ENCODE measurements at regions not wholly inside any gene's neighbourhood (a gene's known extent, or its start where the extent isn't known, plus 50 kb on each side); places are given as distances from the start of the nearest gene placed in this dataset.

GRCh38 chr22:34904486-34904885, 161.5 kb upstream of the ISX start:
- no peak for DNase-seq (ENCODE audit: low read depth in 6 of 9, low spot score in 9 of 9)
- H3K4me3 ChIP-seq (ENCODE audit: low read length in 2 of 2) = no peak overlapping the region
- H3K27me3 ChIP-seq (ENCODE audit: control insufficient read depth in 2 of 2, insufficient read depth in 1 of 2, low read length in 1 of 2) = no peaks in the 10 kb centered on the region
- WGBS = 96% methylated on average over 1 of the region's 1 CpG
- no peaks in the 10 kb centered on the region for H3K9me3 ChIP-seq (ENCODE audit: control insufficient read depth in 2 of 2, insufficient read depth in 1 of 2, low read length in 1 of 2)
- no peaks in the 10 kb centered on the region for H3K36me3 ChIP-seq (ENCODE audit: control insufficient read depth in 2 of 2, insufficient read depth in 2 of 2, low read length in 1 of 2)
- H3K27ac ChIP-seq (ENCODE audit: low read depth in 1 of 2, low read length in 1 of 2) = no peak overlapping the region
- no peaks in the 10 kb centered on the region for H3K4me1 ChIP-seq (ENCODE audit: control insufficient read depth in 2 of 2, insufficient read depth in 2 of 2, low read length in 2 of 2)

GRCh38 chr22:34913826-34914225, 152.1 kb upstream of the ISX start:
- Histone ChIP-seq H3K36me3 (ENCODE audit: control insufficient read depth in 2 of 2, insufficient read depth in 2 of 2, low read length in 1 of 2) (no peaks in the 10 kb centered on the region), H3K9me3 (ENCODE audit: control insufficient read depth in 2 of 2, insufficient read depth in 1 of 2, low read length in 1 of 2) (no peaks in the 10 kb centered on the region), H3K27ac (ENCODE audit: low read depth in 1 of 2, low read length in 1 of 2) (no peak overlapping the region), H3K27me3 (ENCODE audit: control insufficient read depth in 2 of 2, insufficient read depth in 1 of 2, low read length in 1 of 2) (no peaks in the 10 kb centered on the region), H3K4me1 (ENCODE audit: control insufficient read depth in 2 of 2, insufficient read depth in 2 of 2, low read length in 2 of 2) (no peaks in the 10 kb centered on the region), H3K4me3 (ENCODE audit: low read length in 2 of 2) (no peak overlapping the region)
- DNase-seq (ENCODE audit: low read depth in 6 of 9, low spot score in 9 of 9) = no peak
- 86% methylated on average over 3 of the region's 3 CpGs for WGBS

- Histone ChIP-seq H3K4me1 (ENCODE audit: control insufficient read depth in 2 of 2, insufficient read depth in 2 of 2, low read length in 2 of 2) (no peaks in the 10 kb centered on the region), H3K9me3 (ENCODE audit: control insufficient read depth in 2 of 2, insufficient read depth in 1 of 2, low read length in 1 of 2) (no peaks in the 10 kb centered on the region), H3K27me3 (ENCODE audit: control insufficient read depth in 2 of 2, insufficient read depth in 1 of 2, low read length in 1 of 2) (no peaks in the 10 kb centered on the region), H3K4me3 (ENCODE audit: low read length in 2 of 2) (no peak overlapping the region), H3K36me3 (ENCODE audit: control insufficient read depth in 2 of 2, insufficient read depth in 2 of 2, low read length in 1 of 2) (no peaks in the 10 kb centered on the region), H3K27ac (ENCODE audit: low read depth in 1 of 2, low read length in 1 of 2) (no peak overlapping the region)
- no peak for DNase-seq (ENCODE audit: low read depth in 6 of 9, low spot score in 9 of 9)
- WGBS = 75% methylated on average over 3 of the region's 3 CpGs
These were observed 151.1 kb upstream of the ISX start for GRCh38 chr22:34914846-34915245.

- Histone ChIP-seq H3K27me3 (ENCODE audit: control insufficient read depth in 2 of 2, insufficient read depth in 1 of 2, low read length in 1 of 2) (no peaks in the 10 kb centered on the region), H3K9me3 (ENCODE audit: control insufficient read depth in 2 of 2, insufficient read depth in 1 of 2, low read length in 1 of 2) (no peaks in the 10 kb centered on the region), H3K27ac (ENCODE audit: low read depth in 1 of 2, low read length in 1 of 2) (no peak overlapping the region), H3K4me3 (ENCODE audit: low read length in 2 of 2) (no peak overlapping the region), H3K4me1 (ENCODE audit: control insufficient read depth in 2 of 2, insufficient read depth in 2 of 2, low read length in 2 of 2) (no peaks in the 10 kb centered on the region), H3K36me3 (ENCODE audit: control insufficient read depth in 2 of 2, insufficient read depth in 2 of 2, low read length in 1 of 2) (no peaks in the 10 kb centered on the region)
- WGBS = 89% methylated on average over 5 of the region's 5 CpGs
- DNase-seq (ENCODE audit: low read depth in 6 of 9, low spot score in 9 of 9) = no peak
These were observed 148.7 kb upstream of the ISX start for GRCh38 chr22:34917239-34917638.

GRCh38 chr22:34931026-34931425, 134.9 kb upstream of the ISX start:
- 88% methylated on average over 4 of the region's 4 CpGs for WGBS
- no peak for DNase-seq (ENCODE audit: low read depth in 6 of 9, low spot score in 9 of 9)

GRCh38 chr22:34934261-34934660, 131.7 kb upstream of the ISX start:
- Histone ChIP-seq H3K4me3 (ENCODE audit: low read length in 2 of 2) (no peak overlapping the region), H3K27me3 (ENCODE audit: control insufficient read depth in 2 of 2, insufficient read depth in 1 of 2, low read length in 1 of 2) (no peaks in the 10 kb centered on the region), H3K36me3 (ENCODE audit: control insufficient read depth in 2 of 2, insufficient read depth in 2 of 2, low read length in 1 of 2) (no peaks in the 10 kb centered on the region), H3K9me3 (ENCODE audit: control insufficient read depth in 2 of 2, insufficient read depth in 1 of 2, low read length in 1 of 2) (no peaks in the 10 kb centered on the region), H3K4me1 (ENCODE audit: control insufficient read depth in 2 of 2, insufficient read depth in 2 of 2, low read length in 2 of 2) (no peaks in the 10 kb centered on the region), H3K27ac (ENCODE audit: low read depth in 1 of 2, low read length in 1 of 2) (no peak overlapping the region)
- 86% methylated on average over 5 of the region's 5 CpGs for WGBS
- no peak for DNase-seq (ENCODE audit: low read depth in 6 of 9, low spot score in 9 of 9)

More at GRCh38 chr22:34931026-34931425, 134.9 kb upstream of the ISX start:
- Histone ChIP-seq H3K4me3 (ENCODE audit: low read length in 2 of 2) (no peak overlapping the region), H3K4me1 (ENCODE audit: control insufficient read depth in 2 of 2, insufficient read depth in 2 of 2, low read length in 2 of 2) (no peaks in the 10 kb centered on the region), H3K36me3 (ENCODE audit: control insufficient read depth in 2 of 2, insufficient read depth in 2 of 2, low read length in 1 of 2) (no peaks in the 10 kb centered on the region), H3K9me3 (ENCODE audit: control insufficient read depth in 2 of 2, insufficient read depth in 1 of 2, low read length in 1 of 2) (peaks cover 0 to 1% of the 10 kb centered on the region in 2 donors), H3K27ac (ENCODE audit: low read depth in 1 of 2, low read length in 1 of 2) (no peak overlapping the region), H3K27me3 (ENCODE audit: control insufficient read depth in 2 of 2, insufficient read depth in 1 of 2, low read length in 1 of 2) (no peaks in the 10 kb centered on the region)

- H3K27me3 ChIP-seq (ENCODE audit: control insufficient read depth in 2 of 2, insufficient read depth in 1 of 2, low read length in 1 of 2) = no peaks in the 10 kb centered on the region
- H3K9me3 ChIP-seq (ENCODE audit: control insufficient read depth in 2 of 2, insufficient read depth in 1 of 2, low read length in 1 of 2) = no peaks in the 10 kb centered on the region
- DNase-seq (ENCODE audit: low read depth in 6 of 9, low spot score in 9 of 9) = no peak
- H3K36me3 ChIP-seq (ENCODE audit: control insufficient read depth in 2 of 2, insufficient read depth in 2 of 2, low read length in 1 of 2) = no peaks in the 10 kb centered on the region
- H3K27ac ChIP-seq (ENCODE audit: low read depth in 1 of 2, low read length in 1 of 2) = no peak overlapping the region
- no peak overlapping the region for H3K4me3 ChIP-seq (ENCODE audit: low read length in 2 of 2)
- WGBS = 85% methylated on average over 2 of the region's 2 CpGs
- no peaks in the 10 kb centered on the region for H3K4me1 ChIP-seq (ENCODE audit: control insufficient read depth in 2 of 2, insufficient read depth in 2 of 2, low read length in 2 of 2)
These were observed 122.1 kb upstream of the ISX start for GRCh38 chr22:34943830-34944229.

GRCh38 chr22:34946339-34946985, 119.5 kb upstream of the ISX start:
- 81% methylated on average over 5 of the region's 5 CpGs for WGBS
- Histone ChIP-seq H3K4me3 (ENCODE audit: low read length in 2 of 2) (no peak overlapping the region), H3K27ac (ENCODE audit: low read depth in 1 of 2, low read length in 1 of 2) (no peak overlapping the region), H3K27me3 (ENCODE audit: control insufficient read depth in 2 of 2, insufficient read depth in 1 of 2, low read length in 1 of 2) (no peaks in the 10 kb centered on the region), H3K9me3 (ENCODE audit: control insufficient read depth in 2 of 2, insufficient read depth in 1 of 2, low read length in 1 of 2) (no peaks in the 10 kb centered on the region), H3K4me1 (ENCODE audit: control insufficient read depth in 2 of 2, insufficient read depth in 2 of 2, low read length in 2 of 2) (no peaks in the 10 kb centered on the region), H3K36me3 (ENCODE audit: control insufficient read depth in 2 of 2, insufficient read depth in 2 of 2, low read length in 1 of 2) (no peaks in the 10 kb centered on the region)
- DNase-seq (ENCODE audit: low read depth in 6 of 9, low spot score in 9 of 9) = no peak

GRCh38 chr22:34950489-34950888, 115.5 kb upstream of the ISX start:
- Histone ChIP-seq H3K4me3 (ENCODE audit: low read length in 2 of 2) (no peak overlapping the region), H3K27ac (ENCODE audit: low read depth in 1 of 2, low read length in 1 of 2) (no peak overlapping the region), H3K36me3 (ENCODE audit: control insufficient read depth in 2 of 2, insufficient read depth in 2 of 2, low read length in 1 of 2) (no peaks in the 10 kb centered on the region), H3K9me3 (ENCODE audit: control insufficient read depth in 2 of 2, insufficient read depth in 1 of 2, low read length in 1 of 2) (no peaks in the 10 kb centered on the region), H3K27me3 (ENCODE audit: control insufficient read depth in 2 of 2, insufficient read depth in 1 of 2, low read length in 1 of 2) (no peaks in the 10 kb centered on the region), H3K4me1 (ENCODE audit: control insufficient read depth in 2 of 2, insufficient read depth in 2 of 2, low read length in 2 of 2) (no peaks in the 10 kb centered on the region)
- DNase-seq (ENCODE audit: low read depth in 6 of 9, low spot score in 9 of 9) = no peak
- 56% methylated on average over 4 of the region's 4 CpGs for WGBS

All from thymus (tissue), 11 donors.